GM08714 (cell line): ENCODE measurements at regions not wholly inside any gene's neighbourhood (a gene's known extent, or its start where the extent isn't known, plus 50 kb on each side); places are given as distances from the start of the nearest gene placed in this dataset.
"Not testable (repeated sequence)": the region's sequence is repeated elsewhere in the genome, so short reads cannot be mapped to it uniquely, and the experiment has no call there.

Source experiments
- H3K4me3 ChIP-seq: fragments of 200-500 bp; sonication (Bioruptor generic); 2 replicates; pipeline ENCODE4 v1.5.1; 2014; ENCODE audit warnings: mild to moderate bottlenecking, low read length, inconsistent platforms
- ZNF274 ChIP-seq: IDR thresholded peaks from 2 replicates; pipeline ENCODE4 v1.6.1; 2012; ENCODE audit warnings: mild to moderate bottlenecking, low read depth, low read length

- no peak overlapping the region for H3K4me3 ChIP-seq
- TF ChIP-seq ZNF274: no peak
Observed at GRCh38 chr4:57182132-57182874, 72.1 kb upstream of the IGFBP7 start.

- H3K4me3 ChIP-seq: not testable (repeated sequence)
Observed at GRCh38 chr4:57173136-57173535, 63.0 kb upstream of the IGFBP7 start.

GRCh38 chr4:57172065-57172464, 61.9 kb upstream of the IGFBP7 start:
- no peak for TF ChIP-seq ZNF274
- H3K4me3 ChIP-seq: no peak overlapping the region

GRCh38 chr4:57168982-57169381, 58.8 kb upstream of the IGFBP7 start:
- H3K4me3 ChIP-seq: no peak overlapping the region
- no peak for TF ChIP-seq ZNF274

GRCh38 chr4:57163530-57164459, 53.6 kb upstream of the IGFBP7 start:
- H3K4me3 ChIP-seq: peak overlapping the region; percentile 60; the same call in 1 of the 2 replicates
- no peak for TF ChIP-seq ZNF274

- TF ChIP-seq ZNF274: no peak
- H3K4me3 ChIP-seq: no peak overlapping the region
Observed at GRCh38 chr4:57162499-57163019, 52.4 kb upstream of the IGFBP7 start.
